COLO668 (cell line): ENCODE measurements at regions not wholly inside any gene's neighbourhood (a gene's known extent, or its start where the extent isn't known, plus 50 kb on each side); places are given as distances from the start of the nearest gene placed in this dataset.
A peak's percentile ranks its signal among the peaks of the same experiment; 100 is the strongest.

Experiments
- DNase-seq: peaks from one replicate; lab custom pipeline; 2025; ENCODE audit not compliant: unreplicated experiment; lab: John Stamatoyannopoulos, UW

DNA sequence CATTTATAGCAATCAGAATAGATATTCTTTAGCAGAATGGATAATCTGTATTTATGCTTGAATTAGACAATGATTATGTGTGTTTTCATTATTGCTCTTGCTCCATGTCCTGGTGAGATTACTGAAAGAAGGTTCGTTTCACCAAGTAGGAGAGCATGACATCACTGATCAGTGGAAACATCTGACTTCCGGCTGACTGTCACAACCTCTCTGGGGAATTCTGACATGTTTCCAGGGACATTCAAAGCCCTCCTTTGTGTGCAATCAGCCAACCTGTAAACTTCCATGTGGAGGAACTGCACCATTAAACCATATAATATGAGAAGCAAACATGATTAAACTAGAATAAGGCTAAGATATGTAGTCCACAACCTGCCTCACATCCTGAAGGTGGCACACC is 424.8 kb upstream of the ADGRL4 start:
- DNase-seq = no peak

DNA sequence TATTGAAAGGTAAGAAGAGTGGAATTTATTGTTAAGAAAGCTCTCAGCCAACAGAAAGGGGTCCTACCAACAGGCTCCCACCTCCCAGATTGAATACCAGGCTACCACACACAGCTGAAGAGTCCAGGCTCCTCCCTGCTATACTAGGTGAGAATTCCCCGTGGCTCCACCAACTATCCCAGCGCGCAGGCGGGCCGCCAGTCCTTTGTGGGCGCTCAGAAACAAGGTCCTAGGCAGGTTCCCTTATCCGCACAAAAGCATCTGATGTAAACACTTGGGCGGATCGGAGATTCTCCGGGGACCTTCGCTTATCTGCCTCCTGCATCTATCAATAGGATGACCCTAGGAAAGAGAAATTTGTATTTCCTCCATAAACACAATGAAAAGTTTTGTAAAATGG is 423.9 kb upstream of the ADGRL4 start:
- no peak for DNase-seq

DNA sequence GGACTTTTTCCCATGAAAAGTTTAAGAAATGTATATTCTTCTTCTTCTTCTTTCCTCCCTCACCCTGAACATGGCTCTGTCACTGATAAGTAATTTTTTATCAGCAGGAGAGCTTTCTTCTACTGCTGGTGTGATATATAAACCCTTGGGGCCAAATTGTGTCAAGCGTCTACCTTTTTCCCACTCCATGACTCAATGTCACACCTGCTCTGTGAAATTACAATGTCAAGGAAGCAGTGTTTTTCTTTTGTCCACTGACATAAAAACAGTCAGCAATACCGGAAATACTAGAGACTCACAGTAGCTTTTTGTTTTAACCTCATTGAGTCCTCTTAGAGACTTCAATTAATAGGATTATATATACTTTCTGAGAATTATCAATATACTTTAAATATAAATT is 416.2 kb upstream of the ADGRL4 start:
- no peak for DNase-seq

DNA sequence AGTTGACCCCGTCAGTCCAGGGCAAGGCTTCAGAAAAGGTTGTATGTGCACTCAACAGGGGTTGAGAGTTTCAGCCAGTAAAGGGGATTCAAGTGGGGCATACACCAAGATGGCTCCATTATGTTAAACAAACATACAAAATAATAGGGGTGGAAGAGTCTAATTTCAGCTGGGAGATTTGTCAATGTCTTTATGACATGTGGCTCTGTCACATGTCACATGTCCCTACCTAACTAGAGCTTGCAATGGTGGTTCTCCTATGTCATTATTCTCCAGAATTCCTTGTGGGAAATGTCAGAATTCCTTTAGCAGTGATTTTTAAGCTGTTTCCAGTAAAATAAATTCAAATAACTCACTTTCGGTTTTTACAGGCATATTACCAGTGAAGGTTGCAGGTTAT is 392.0 kb upstream of the ADGRL4 start:
- DNase-seq = no peak

DNA sequence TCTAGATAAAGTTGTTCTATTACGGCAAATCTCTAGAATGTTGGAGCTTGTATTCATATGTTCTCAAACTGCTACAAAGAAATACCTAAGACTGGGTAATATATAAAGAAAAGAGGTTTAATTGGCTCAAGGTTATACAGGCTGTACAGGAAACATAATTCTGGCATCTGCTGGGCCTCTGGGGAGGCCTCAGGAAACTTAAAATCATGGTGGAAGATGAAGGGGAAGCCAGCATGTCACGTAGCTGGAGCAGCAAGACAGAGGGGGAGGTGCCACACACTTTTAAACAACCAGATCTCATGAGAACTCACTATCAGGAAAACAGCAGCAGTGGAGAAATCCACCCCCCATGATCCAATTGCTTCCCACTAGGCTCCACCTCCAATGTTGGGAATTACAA is 390.4 kb upstream of the ADGRL4 start:
- DNase-seq = no peak

DNA sequence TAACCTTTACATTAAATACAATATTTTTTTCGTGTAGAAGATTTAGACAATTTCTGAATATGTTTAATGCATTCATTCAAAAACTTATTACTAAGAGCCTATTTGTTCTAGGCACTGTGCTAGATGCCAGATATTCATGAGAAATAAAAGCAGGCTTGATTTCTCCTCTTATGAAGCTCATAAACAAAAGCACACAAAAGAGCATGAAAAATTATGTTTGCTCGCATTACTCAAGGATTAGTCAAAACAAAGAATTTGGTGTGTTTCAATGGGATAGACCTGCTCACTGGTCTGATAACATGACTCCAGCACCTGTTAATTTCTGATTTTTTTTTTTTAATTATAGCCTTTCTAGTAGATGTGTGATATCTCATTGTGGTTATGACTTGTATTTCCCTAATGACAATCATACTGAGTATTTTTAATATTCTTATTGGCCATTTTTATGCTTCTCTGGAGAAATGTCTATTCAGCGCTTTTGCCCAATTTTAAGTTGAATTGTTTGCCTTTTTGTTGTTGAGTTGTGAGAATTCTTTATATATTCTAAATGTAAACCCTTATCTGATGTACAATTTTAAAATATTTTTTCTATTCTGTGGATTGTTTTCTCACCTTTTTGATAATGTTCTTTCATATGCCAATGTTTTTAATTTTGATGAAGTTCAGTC is 382.3 kb upstream of the ADGRL4 start:
- no peak for DNase-seq

DNA sequence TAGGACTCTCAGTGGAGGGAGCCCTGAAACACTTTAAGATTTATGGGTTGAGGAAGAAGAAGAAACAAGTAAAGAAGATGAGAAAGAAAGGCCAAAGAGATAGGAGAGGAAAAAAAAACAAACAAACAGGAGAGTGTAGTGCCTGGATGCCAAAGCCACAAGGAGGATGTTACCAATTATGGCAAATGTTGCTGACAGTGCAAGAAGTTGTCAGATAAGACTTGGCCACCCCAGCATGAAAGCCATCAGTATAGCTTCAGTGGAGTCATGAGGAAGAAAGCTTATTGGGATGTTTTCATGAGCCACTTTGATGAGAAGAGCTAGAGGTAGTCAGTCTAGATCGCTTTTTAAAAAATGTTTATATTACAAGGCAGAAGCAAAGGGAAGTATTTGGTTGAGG is 380.2 kb upstream of the ADGRL4 start:
- no peak for DNase-seq

DNA sequence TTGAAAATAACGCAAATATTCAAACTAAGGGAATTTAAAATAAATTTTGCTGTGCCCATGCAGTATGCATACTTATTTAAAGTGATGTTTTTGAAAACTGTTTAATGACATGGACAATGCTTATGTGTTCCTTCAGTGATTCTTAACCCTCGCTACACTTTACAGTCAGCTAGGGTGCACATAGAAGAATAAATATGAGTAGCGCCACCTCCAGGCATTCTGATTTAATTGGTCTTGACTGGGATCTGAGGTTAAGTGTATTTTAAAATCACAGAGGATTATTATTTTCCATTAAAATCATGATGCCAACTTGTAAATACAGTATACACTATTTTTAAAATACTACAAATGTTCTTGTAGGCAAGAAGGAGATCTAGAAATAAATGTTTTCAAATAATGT is 373.5 kb upstream of the ADGRL4 start:
- no peak for DNase-seq

DNA sequence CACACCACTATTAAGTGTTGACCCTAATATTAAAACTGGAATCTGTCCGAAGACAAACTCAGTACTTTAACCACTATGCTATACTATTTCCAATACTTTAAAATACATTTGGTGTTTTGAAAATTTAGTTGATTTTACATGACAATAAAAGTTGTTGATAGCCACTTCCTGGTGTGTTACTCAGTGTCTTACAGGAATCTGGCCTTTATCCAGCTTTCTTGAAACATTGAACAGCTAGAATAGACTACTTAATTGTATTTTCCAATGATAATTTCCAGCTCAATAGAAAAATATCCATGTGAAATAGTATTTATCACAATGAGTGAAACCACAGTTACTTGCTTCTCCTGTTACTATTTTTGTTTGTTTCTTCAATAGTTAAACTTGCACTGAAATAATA is 369.6 kb upstream of the ADGRL4 start:
- no peak for DNase-seq

DNA sequence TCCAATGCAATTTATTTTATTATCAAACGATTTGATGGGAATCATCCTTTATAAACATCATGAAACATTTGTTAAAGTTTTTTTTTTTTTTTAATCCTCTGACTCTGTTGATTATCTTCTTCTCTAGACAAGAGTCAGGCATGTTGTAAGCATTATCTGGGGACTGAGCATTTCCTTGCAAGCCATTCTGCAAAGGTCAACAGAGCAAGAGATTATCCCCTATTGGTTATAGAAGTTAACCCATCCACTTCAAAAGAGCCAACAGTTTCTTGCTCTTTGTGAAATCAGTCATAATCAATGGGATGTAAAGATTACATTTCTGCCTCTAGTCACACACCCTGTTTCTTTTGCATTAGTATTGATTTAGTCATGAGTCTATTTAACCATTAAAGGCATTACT is 368.8 kb upstream of the ADGRL4 start:
- DNase-seq = no peak

DNA sequence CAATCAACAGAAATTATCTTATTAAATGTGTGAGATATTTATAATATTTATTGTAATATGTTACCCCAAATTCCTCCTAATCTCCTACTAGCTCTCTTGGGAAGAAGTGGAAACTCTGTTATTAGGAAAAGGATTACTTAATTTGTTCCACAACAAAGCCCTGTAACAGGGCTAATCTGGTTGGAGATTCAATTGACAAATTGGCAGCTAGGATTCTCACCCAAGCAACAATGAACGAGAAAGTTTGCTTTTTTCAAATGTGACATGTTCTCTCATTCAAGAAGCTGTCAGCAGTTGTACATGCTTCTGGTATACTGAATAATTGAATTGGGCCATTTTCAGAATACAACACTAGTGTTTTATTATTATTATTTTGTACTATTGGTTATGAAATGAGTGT is 367.9 kb upstream of the ADGRL4 start:
- DNase-seq = no peak

DNA sequence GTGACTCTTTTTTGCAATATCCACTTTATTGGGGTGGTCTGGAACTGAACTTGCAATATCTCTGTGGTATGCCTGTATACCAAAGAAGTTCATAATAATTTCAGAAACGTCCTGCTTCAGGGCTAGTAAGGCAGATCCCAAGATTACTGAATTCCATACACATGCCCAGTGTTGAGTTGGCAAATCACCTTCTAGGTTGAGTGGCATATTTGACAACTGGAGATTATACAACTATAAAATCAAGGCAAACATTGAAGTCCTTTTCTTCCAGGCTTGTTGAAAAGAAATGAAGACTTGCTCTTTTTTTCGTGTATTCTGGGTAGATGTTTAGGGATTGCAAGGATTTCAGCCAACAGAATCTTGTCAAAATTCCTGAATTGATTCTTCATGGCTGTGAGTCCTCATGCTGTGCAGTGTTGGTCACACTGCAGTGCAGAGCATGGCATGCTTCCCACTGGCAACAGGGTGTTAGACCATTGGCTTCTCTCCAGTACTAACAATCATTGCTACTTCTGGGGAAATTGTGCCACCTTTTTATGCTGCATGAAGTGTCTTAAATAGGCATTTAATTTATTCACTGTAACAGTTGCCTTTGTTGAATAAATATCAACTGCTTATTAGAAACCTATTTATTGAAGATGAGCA is 367.1 kb upstream of the ADGRL4 start:
- no peak for DNase-seq

DNA sequence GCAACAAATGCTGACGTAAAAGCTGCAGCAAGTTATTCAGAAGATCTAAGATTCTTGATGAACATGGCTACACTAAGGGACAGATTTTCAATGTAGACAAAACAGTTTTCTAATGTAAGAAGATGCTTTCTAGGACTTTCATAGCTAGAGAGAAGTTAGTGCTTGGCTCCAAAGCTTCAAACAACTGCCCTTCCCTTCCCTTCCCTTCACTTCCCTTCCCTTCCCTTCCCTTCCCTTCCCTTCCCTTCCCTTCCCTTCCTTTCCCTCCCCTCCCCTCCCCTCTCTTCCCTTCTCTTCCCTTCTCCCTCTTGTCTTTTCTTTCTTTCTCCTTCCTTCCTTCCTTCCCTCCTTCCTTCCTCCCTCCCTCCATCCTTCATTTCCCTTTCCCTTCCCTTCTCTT is 365.3 kb upstream of the ADGRL4 start:
- DNase-seq = no peak

DNA sequence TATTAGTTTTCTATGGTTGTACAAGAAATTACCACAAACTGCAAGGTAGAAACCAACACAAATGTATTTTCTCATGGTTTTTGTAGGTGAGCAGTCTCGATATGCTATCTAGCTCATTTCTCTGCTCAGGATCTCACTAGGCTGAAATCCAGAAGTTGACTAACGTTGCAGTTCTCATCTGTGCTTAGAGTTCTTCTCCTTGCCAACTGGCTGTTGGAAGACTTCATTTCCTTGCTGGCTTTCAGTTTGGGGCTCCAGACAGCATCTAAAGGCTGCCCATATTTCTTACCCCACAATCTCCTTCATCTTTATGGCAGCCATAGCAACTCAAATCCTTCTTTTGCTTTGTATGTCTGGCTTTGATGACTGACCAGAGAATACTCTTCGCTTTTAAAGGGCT is 362.6 kb upstream of the ADGRL4 start:
- DNase-seq = no peak

DNA sequence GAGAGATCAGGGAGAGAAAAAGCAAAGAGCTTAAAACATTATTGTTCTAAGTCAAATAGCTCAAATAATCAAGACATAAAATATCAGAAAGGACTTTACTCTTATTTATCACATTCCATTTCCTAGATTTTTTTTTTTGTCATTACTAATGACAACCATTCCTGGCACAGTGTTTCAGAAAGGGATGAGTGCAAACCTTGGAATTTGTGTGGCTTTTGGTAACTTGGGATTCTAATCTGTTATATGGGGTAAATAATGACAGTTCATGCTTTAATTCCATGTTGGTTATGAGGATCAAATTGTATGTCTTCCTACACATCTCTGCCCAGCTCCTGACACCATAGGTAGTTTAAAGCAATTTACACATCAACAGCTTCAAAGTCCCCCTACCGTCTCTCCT is 358.4 kb upstream of the ADGRL4 start:
- no peak for DNase-seq

DNA sequence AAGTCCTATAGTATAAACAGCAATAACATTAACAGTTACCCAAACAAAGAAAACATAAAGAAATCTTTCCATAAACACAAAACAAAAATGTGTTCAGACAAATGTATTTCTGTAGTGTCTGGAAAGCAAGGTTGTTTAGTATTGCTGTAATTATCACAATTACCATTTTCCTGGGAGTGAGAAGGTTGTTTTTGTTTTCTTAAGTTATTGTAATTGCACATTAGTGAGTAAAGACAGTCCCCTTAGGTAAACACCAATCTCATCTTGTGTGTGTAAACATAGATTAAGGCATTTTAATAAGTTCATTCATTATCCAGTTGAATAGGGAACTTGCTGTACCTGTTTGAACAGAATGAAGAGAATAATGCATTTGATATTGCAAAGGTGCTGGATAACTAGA is 356.9 kb upstream of the ADGRL4 start:
- no peak for DNase-seq

DNA sequence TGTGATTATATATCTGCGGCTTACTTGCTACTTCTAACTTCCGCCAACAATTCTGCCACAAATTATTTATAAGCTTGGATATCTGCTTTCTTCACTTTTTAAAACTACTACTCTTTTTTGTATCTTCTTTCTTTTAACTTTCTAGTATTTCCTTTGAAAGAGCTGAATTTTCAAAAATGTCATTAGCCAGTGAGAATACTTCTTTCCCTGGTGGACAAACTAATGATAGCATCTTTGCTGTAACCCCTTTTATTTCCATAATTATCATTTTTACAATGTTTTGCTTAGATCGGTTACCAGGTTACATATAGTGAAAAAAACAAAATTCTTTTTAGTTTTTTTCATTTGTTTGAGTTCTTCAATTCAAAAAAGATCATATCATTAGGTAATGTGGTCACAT is 355.9 kb upstream of the ADGRL4 start:
- DNase-seq = no peak

DNA sequence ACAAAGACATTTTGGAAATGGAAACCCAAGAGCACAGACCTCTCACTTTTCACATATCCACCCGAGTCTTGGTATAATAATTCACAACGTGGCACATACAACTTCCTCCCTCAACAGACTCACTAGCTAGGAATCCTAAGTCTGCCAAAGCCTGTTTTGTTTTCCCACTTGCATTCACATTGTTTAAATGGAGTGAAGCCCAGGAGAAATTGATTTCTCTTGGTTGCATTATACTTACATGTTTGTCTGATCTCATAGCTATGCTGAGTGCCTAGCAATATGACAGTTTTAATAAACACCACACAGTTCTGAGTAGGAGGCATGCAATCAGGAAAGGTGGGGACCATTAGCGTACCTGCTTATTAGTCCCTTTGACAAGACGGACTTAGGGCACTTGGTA is 348.6 kb upstream of the ADGRL4 start:
- no peak for DNase-seq

DNA sequence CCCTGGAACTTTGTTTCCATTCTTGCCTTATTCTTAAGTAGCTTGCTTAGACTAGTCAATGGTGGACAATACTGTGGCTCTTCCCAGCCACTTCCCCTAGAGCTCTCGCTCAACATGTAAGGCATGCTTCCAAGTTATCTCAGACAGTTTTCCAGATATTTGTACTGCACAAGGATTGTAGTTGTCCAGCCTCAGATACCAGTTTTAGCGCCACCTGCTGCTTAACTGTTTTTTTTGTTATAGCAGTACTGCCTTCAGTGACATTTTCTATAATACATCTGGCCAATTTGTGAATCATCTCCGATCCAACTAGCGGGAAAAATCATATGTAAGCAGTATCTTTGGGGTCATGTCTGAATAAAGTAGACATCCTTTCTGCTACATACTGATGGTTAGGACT is 346.7 kb upstream of the ADGRL4 start:
- DNase-seq = peak; percentile 21

DNA sequence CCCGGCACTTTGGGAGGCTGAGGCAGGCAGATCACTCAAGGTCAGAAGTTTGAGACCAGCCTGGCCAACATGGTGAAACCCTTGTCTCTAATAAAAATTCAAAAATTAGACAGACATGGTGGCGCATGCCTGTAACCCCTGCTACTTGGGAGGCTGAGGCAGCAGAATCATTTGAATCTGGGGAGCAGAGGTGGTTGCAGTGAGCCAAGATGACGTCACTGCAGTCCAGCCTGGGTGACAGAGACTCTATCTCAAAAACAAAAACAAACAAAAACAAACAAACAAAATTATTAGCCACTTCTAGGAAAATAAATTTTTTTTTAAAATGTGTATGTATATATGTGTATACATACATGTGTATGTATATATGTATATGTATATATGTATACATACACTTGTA is 320.3 kb upstream of the ADGRL4 start:
- no peak for DNase-seq

DNA sequence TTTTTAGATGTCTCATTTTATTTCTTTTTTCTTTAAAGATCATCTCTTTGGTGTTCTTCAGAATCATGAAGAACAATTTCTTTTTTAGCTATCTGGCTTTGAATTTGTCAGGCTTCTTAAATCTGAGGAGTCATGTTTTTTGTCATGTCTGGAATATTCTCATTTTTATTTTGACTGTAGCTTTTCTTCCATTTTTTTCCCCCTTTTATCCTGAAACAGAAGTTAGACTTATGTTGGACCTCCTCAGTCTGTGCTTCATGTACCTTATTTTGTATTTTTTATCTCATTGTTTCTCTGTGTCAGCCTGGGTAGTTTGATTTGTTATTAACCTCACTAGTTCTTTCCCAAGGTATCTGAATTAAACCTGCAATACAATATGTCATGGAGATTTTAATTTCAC is 319.2 kb upstream of the ADGRL4 start:
- no peak for DNase-seq

DNA sequence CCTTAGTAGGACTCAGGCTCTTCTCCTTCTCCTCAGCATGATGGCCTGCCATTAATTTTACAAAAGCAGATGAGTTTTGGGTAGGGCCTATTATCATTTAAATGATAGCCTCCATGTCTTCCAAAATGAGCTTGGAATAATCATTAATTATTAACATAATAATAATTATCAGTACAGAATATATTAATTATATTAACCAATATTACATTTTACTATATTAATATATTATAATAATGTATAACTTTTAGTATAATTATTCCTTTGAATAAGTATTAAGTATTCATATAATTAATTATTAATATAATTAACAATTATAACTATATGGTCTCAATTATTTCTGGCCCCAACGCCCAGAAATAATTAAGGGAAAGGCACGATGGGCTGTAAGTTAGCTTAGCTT is 318.6 kb upstream of the ADGRL4 start:
- DNase-seq = no peak
